Sigmoid colon (tissue), 6 donors: ENCODE measurements at regions not wholly inside any gene's neighbourhood (a gene's known extent, or its start where the extent isn't known, plus 50 kb on each side); places are given as distances from the start of the nearest gene placed in this dataset.

Source experiments
- DNase-seq: peaks from one replicate; pipeline ENCODE4 v3.0.0-alpha.2; 2019
- H3K27ac ChIP-seq, 4 donors: fragments of 200-600 bp; sonication (generic); one replicate each; pipeline ENCODE4 v1.5.1; 2016 to 2019; ENCODE audit warnings: mild to moderate bottlenecking in 1 of 4
- H3K27me3 ChIP-seq, 3 donors: fragments of 200-600 bp; sonication (generic); one replicate each; pipeline ENCODE4 v1.5.1; 2019; ENCODE audit warnings: mild to moderate bottlenecking in 1 of 3
- H3K36me3 ChIP-seq, 4 donors: fragments of 200-600 bp; sonication (generic); one replicate each; pipeline ENCODE4 v1.5.1; 2016 to 2019
- H3K4me1 ChIP-seq, 4 donors: fragments of 200-600 bp; sonication (generic); one replicate each; pipeline ENCODE4 v1.5.1; 2017 to 2019
- H3K4me3 ChIP-seq, 4 donors: fragments of 200-600 bp; sonication (generic); one replicate each; pipeline ENCODE4 v1.5.1; 2017 to 2019; ENCODE audit warnings: mild to moderate bottlenecking in 2 of 4, moderate library complexity in 1 of 4
- H3K9me3 ChIP-seq, 4 donors: fragments of 200-600 bp in 3 of 4; sonication (generic) in 3 of 4; one replicate each; pipeline versions ENCODE4 v1.5.1 to v1.6.1; 2013 to 2019
- CTCF ChIP-seq, 4 experiments: fragments of 450-650 bp in 3 of 4; fragments of 200-600 bp in 1 of 4; IDR thresholded peaks; one replicate each; pipeline ENCODE4 v1.5.1; 2016 to 2019; ENCODE audit warnings: antibody characterized with exemption in 4 of 4, mild to moderate bottlenecking in 3 of 4, moderate library complexity in 2 of 4
- EP300 ChIP-seq, 4 donors: sonication (generic); formaldehyde crosslinking; IDR thresholded peaks; one replicate each; pipeline ENCODE4 v1.6.1; 2017; ENCODE audit warnings: antibody characterized with exemption in 4 of 4
- POLR2A ChIP-seq, 2 donors: fragments of 450-650 bp; IDR thresholded peaks; one replicate each; pipeline ENCODE4 v1.6.1; 2016; ENCODE audit warnings: antibody characterized with exemption in 2 of 2, mild to moderate bottlenecking in 2 of 2, moderate library complexity in 2 of 2
- POLR2AphosphoS5 ChIP-seq, 4 donors: sonication (generic); formaldehyde crosslinking; IDR thresholded peaks; one replicate each; pipeline ENCODE4 v1.6.1; 2017; ENCODE audit warnings: antibody characterized with exemption in 4 of 4
- WGBS, 2 donors: extraction: QIAGEN DNeasy Blood & Tissue Kit; methylation state at CpG; one replicate each; pipeline ENCODE4 v1.1.7; 2013; 5-methylcytosine and 5-hydroxymethylcytosine counted together
- intact Hi-C: fragments of 100-400 bp; cut with DNase I; formaldehyde crosslinking; loops from one replicate; pipeline ENCODE4 v1.15.1; 2023
- donor health status: healthy with polysubstance abuse.
- donor health status: healthy.

- no peak overlapping the region for H3K27ac ChIP-seq
- 10 to 33% methylated on average over 5 of the region's 5 CpGs for WGBS, 2 donors
- TF ChIP-seq POLR2A (IDR thresholded peaks at IDR 0.05) (no peak), EP300 (IDR thresholded peaks at IDR 0.05) (no peak), POLR2AphosphoS5 (IDR thresholded peaks at IDR 0.05) (peak in 1 of 4 donors; percentile 43), CTCF (IDR thresholded peaks at IDR 0.05) (no peak)
Measured at GRCh38 chr2:21256006-21256405, 132.2 kb downstream of the TDRD15 start.

DNA sequence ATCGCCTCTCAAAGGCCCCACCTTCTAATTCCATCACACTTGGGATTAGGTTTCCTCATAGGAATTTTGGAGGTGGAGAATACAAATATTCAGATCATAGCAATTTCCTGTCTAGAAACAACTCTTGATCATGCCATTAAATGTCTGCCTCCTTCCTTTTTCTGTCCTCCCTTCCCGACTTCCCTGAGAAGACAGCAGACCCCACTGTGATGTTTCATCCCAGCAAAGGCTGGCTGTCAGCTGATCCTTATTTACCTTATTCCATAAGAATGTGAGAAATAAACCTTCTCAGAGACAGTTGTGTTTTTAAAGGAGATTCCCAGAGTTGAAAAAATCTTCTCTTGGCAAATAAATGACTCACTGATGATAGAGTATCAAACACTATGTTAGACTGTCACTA, 133.9 kb downstream of the TDRD15 start:
- intact Hi-C loops: no loop called here
- TF ChIP-seq POLR2A (IDR thresholded peaks at IDR 0.05) (no peak), CTCF (IDR thresholded peaks at IDR 0.05) (no peak), POLR2AphosphoS5 (IDR thresholded peaks at IDR 0.05) (no peak), EP300 (IDR thresholded peaks at IDR 0.05) (no peak)
- DNase-seq: no peak
- H3K27ac ChIP-seq: no peak overlapping the region
- 81 to 83% methylated on average over 2 of the region's 2 CpGs for WGBS, 2 donors
- H3K4me1 ChIP-seq: no peaks in the 10 kb centered on the region
- no peaks in the 10 kb centered on the region for H3K36me3 ChIP-seq
- H3K4me3 ChIP-seq: no peak overlapping the region
- H3K27me3 ChIP-seq: no peaks in the 10 kb centered on the region
- H3K9me3 ChIP-seq: no peaks in the 10 kb centered on the region

More at GRCh38 chr2:21256006-21256405, 132.2 kb downstream of the TDRD15 start:
- no peak for DNase-seq
- intact Hi-C loops: no loop called here
- H3K36me3 ChIP-seq: no peaks in the 10 kb centered on the region
- H3K4me3 ChIP-seq: no peak overlapping the region
- H3K4me1 ChIP-seq: no peaks in the 10 kb centered on the region
- no peaks in the 10 kb centered on the region for H3K9me3 ChIP-seq
- H3K27me3 ChIP-seq: no peaks in the 10 kb centered on the region

- H3K36me3 ChIP-seq: no peaks in the 10 kb centered on the region
- H3K27ac ChIP-seq: no peak overlapping the region
- TF ChIP-seq EP300 (IDR thresholded peaks at IDR 0.05) (no peak), CTCF (IDR thresholded peaks at IDR 0.05) (no peak), POLR2AphosphoS5 (IDR thresholded peaks at IDR 0.05) (no peak), POLR2A (IDR thresholded peaks at IDR 0.05) (no peak)
- intact Hi-C loops: no loop called here
- no peak overlapping the region for H3K4me3 ChIP-seq
- 84 to 88% methylated on average over 4 of the region's 4 CpGs for WGBS, 2 donors
- no peaks in the 10 kb centered on the region for H3K9me3 ChIP-seq
- H3K4me1 ChIP-seq: no peaks in the 10 kb centered on the region
- H3K27me3 ChIP-seq: no peaks in the 10 kb centered on the region
- no peak for DNase-seq
Measured at GRCh38 chr2:21258082-21258481, 134.3 kb downstream of the TDRD15 start.

DNA sequence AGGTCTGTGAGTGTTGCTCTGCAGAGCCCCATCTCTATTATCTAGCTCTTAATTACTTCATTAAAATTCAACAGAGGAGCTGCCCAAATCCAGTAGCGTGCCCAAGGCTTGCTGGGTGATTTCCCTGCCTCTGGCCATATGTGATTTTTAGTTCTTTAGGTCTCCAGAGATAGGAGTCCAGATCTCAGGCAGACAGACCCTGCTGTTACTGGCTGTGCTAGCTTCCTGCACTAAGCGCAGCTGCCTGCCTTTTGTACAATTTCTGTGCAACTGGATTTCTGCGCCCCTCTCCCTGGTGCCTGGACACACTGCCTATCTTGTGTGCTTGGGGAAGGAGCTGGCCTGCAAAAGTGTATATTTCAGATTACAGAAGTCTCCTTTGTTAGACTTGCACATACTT, 136.5 kb downstream of the TDRD15 start:
- Histone ChIP-seq H3K36me3 (no peaks in the 10 kb centered on the region), H3K27ac (no peak overlapping the region), H3K4me1 (no peaks in the 10 kb centered on the region), H3K4me3 (no peak overlapping the region), H3K9me3 (no peaks in the 10 kb centered on the region), H3K27me3 (no peaks in the 10 kb centered on the region)
- DNase-seq: no peak
- WGBS, 2 donors: 91 to 97% methylated on average over 3 of the region's 3 CpGs
- TF ChIP-seq POLR2AphosphoS5 (IDR thresholded peaks at IDR 0.05) (no peak), POLR2A (IDR thresholded peaks at IDR 0.05) (no peak), CTCF (IDR thresholded peaks at IDR 0.05) (no peak), EP300 (IDR thresholded peaks at IDR 0.05) (no peak)
- intact Hi-C loops: no loop called here

GRCh38 chr2:21261591-21261990, 137.8 kb downstream of the TDRD15 start:
- 86 to 94% methylated on average over 6 of the region's 6 CpGs for WGBS, 2 donors
- H3K36me3 ChIP-seq: no peaks in the 10 kb centered on the region
- DNase-seq: no peak

More at GRCh38 chr2:21261591-21261990, 137.8 kb downstream of the TDRD15 start:
- Histone ChIP-seq H3K4me1 (no peaks in the 10 kb centered on the region), H3K27ac (no peak overlapping the region), H3K4me3 (no peak overlapping the region), H3K27me3 (no peaks in the 10 kb centered on the region), H3K9me3 (no peaks in the 10 kb centered on the region)
- TF ChIP-seq POLR2AphosphoS5 (IDR thresholded peaks at IDR 0.05): no peak
- no peak for TF ChIP-seq POLR2A (IDR thresholded peaks at IDR 0.05)
- no peak for TF ChIP-seq EP300 (IDR thresholded peaks at IDR 0.05)
- TF ChIP-seq CTCF (IDR thresholded peaks at IDR 0.05): no peak
- intact Hi-C loops: no loop called here
